ENCODE measurements at regions not wholly inside any gene's neighbourhood (a gene's known extent, or its start where the extent isn't known, plus 50 kb on each side); places are given as distances from the start of the nearest gene placed in this dataset.

- TF ChIP-seq GATA1 (IDR thresholded peaks at IDR 0.05; ENCODE audit: low read depth, low read length), result no peak
- no peak for TF ChIP-seq POLR2A (IDR thresholded peaks at IDR 0.05; ENCODE audit: low read length)
- no peak for DNase-seq
Observed at GRCh38 chr7:15784694-15785030, 98.2 kb upstream of the MEOX2 start.

- no peak for TF ChIP-seq GATA1 (IDR thresholded peaks at IDR 0.05; ENCODE audit: low read depth, low read length)
- TF ChIP-seq POLR2A (IDR thresholded peaks at IDR 0.05; ENCODE audit: low read length), result no peak
- no peak for DNase-seq
Observed at GRCh38 chr7:15783987-15784693, 97.7 kb upstream of the MEOX2 start.

GRCh38 chr7:15782656-15783055 is 96.2 kb upstream of the MEOX2 start:
- DNase-seq, result no peak
- TF ChIP-seq GATA1 (IDR thresholded peaks at IDR 0.05; ENCODE audit: low read depth, low read length) (no peak), POLR2A (IDR thresholded peaks at IDR 0.05; ENCODE audit: low read length) (no peak)

- TF ChIP-seq POLR2A (IDR thresholded peaks at IDR 0.05; ENCODE audit: low read length), result no peak
- TF ChIP-seq GATA1 (IDR thresholded peaks at IDR 0.05; ENCODE audit: low read depth, low read length), result no peak
- DNase-seq, result no peak
Observed at GRCh38 chr7:15781944-15782343, 95.5 kb upstream of the MEOX2 start.

DNA sequence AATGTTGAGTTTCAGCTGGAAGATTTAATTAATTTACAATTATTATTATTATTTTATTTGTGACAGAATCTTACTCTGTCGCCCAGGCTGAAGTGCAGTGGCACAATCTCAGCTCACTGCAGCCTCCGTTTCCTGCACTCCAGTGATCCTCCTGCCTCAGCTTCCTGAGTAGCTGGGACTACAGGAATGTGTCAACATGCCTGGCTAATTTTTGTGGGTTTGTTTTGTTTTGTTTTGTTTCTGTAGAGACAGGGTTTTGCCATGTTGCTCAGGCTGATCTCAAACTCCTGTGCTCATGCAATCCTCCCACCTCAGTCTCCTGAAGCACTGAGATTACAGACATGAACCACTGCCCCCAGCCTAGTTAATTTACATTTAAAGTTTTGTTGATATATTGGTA is 93.8 kb upstream of the MEOX2 start:
- DNase-seq, result peak in 1 of 2 experiments; percentile 5
- TF ChIP-seq GATA1 (IDR thresholded peaks at IDR 0.05; ENCODE audit: low read depth, low read length) (no peak), POLR2A (IDR thresholded peaks at IDR 0.05; ENCODE audit: low read length) (no peak)

- DNase-seq, result no peak
- no peak for TF ChIP-seq POLR2A (IDR thresholded peaks at IDR 0.05; ENCODE audit: low read length)
Observed at GRCh38 chr7:15778191-15778590, 91.7 kb upstream of the MEOX2 start.

DNA sequence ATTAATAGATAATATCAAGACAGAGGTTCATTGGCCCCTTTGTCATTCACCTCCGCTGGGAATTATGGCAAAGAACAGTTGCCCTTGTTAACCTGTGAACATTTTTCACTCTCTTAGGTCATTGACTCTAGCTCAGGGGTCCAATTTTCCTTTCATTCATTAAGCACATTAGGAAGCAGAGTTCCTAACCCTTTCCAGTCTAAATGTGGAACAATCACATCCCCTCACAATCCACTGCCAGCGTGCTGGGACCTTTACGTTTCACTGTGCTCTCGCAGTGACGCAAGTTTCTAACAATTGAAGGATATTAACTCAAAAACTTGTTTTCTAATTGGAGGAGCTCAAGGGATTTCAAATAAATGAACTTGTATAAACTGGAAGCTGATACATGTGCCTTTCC is 79.3 kb upstream of the MEOX2 start:
- no peak for DNase-seq

GRCh38 chr7:15764851-15765382 is 78.4 kb upstream of the MEOX2 start:
- TF ChIP-seq POLR2A (IDR thresholded peaks at IDR 0.05; ENCODE audit: low read length) (no peak), GATA1 (IDR thresholded peaks at IDR 0.05; ENCODE audit: low read depth, low read length) (no peak)
- DNase-seq, result peak; percentile 19 to 38

More for the DNA sequence above, 79.3 kb upstream of the MEOX2 start:
- TF ChIP-seq POLR2A (IDR thresholded peaks at IDR 0.05; ENCODE audit: low read length) (no peak), GATA1 (IDR thresholded peaks at IDR 0.05; ENCODE audit: low read depth, low read length) (no peak)

GRCh38 chr7:15764010-15764409 is 77.5 kb upstream of the MEOX2 start:
- TF ChIP-seq POLR2A (IDR thresholded peaks at IDR 0.05; ENCODE audit: low read length) (no peak), GATA1 (IDR thresholded peaks at IDR 0.05; ENCODE audit: low read depth, low read length) (no peak)
- no peak for DNase-seq

GRCh38 chr7:15757041-15758000 is 70.8 kb upstream of the MEOX2 start:
- no peak for TF ChIP-seq POLR2A (IDR thresholded peaks at IDR 0.05; ENCODE audit: low read length)
- TF ChIP-seq GATA1 (IDR thresholded peaks at IDR 0.05; ENCODE audit: low read depth, low read length), result no peak
- DNase-seq, result no peak

DNA sequence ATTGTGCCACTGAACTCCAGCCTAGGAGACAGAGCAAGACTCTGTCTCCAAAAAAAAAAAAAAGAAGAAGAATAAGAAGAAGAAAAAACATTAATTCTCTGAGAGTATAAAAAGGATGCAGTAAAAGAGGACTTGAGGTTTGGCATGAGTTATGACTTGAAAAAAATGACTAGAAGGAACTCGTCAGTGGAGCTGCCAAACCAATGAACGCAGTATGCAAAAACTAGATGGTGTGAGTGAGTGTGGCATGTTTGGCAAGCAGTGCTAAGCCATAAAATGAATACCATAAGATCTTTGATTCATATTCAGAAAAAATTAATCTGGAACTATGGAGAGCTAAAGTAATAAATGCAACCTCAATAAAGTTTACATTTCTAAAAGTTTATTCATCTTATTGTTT is 68.6 kb upstream of the MEOX2 start:
- TF ChIP-seq GATA1 (IDR thresholded peaks at IDR 0.05; ENCODE audit: low read depth, low read length), result no peak
- no peak for TF ChIP-seq POLR2A (IDR thresholded peaks at IDR 0.05; ENCODE audit: low read length)
- no peak for DNase-seq

DNA sequence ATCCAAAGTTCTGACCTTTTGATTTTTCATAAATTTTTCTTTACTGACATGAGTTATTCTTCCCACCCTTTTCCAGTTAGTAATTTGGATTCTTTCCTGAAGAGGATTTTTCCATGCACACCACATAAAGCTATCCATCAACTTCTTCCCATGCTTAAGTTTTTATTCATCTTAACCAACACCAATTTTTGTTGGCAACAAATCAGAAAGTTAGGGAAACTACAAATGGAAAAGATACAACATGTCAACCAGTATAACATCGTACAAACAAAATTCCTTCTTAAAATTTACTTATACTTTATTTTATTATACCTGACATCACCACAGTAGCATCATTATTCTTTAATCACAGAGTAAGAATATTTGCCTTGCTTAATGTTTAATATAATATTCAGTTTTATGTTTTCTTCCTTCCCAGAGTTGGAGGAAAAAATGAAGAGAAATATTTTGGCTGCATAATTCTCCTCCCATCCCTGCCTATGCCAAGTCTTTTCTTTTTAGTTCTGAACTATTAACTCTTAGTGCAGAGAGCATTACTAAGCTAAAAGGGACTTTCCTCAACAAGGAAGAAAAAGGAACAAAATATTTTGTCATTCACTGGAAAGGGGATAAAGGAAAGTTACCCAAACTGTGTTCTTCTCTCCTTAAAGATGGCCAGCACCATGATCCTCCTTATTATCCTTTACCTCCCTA is 67.5 kb upstream of the MEOX2 start:
- no peak for DNase-seq

DNA sequence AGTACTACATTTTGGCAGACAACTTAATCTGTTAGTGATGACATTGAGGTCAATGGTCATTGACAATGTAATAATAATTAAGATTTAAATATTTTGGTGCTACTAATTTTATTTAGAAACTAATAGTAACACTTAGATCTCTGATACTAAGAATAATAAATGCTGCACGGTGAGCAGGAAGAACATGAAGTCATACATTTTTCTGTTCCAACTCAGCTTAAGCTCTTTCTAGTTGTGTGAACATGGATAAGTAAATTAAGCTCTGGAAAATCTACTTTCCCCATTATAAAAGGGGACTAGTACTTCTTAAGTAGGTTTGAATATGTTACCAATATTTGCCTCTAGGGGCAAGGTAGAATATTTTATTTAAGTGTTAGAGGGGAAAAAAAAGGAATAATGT is 65.9 kb upstream of the MEOX2 start:
- TF ChIP-seq POLR2A (IDR thresholded peaks at IDR 0.05; ENCODE audit: low read length), result no peak
- no peak for DNase-seq

More for the DNA sequence above, 67.5 kb upstream of the MEOX2 start:
- TF ChIP-seq POLR2A (IDR thresholded peaks at IDR 0.05; ENCODE audit: low read length), result no peak

- DNase-seq, result no peak
- TF ChIP-seq POLR2A (IDR thresholded peaks at IDR 0.05; ENCODE audit: low read length) (no peak), GATA1 (IDR thresholded peaks at IDR 0.05; ENCODE audit: low read depth, low read length) (no peak)
Observed at GRCh38 chr7:15751191-15751701, 64.8 kb upstream of the MEOX2 start.
